Mesenchymal stem cell (in vitro differentiated cells and primary cell): ENCODE measurements at regions not wholly inside any gene's neighbourhood (a gene's known extent, or its start where the extent isn't known, plus 50 kb on each side); places are given as distances from the start of the nearest gene placed in this dataset. TPM values are rescaled to one million over a fixed set of nuclear protein-coding genes. Genes with fewer than 3 reads are reported as not detected.
"Not testable (repeated sequence)": the region's sequence is repeated elsewhere in the genome, so short reads cannot be mapped to it uniquely, and the experiment has no call there.

Source experiments
- DNase-seq: peaks from one replicate; pipeline ENCODE4 v3.0.0-alpha.2; 2013
- H2AFZ ChIP-seq: one replicate; pipeline ENCODE4 v1.6.1; 2013; ENCODE audit warnings: low read depth, mild to moderate bottlenecking, control low read depth, inconsistent platforms, low read length, moderate library complexity
- H2AK5ac ChIP-seq: 2 replicates; pipeline ENCODE4 v1.6.1; 2013; ENCODE audit warnings: low read length, moderate library complexity, mild to moderate bottlenecking, inconsistent platforms; ENCODE audit not compliant: severe bottlenecking
- H2BK120ac ChIP-seq: one replicate; pipeline ENCODE4 v1.6.1; 2013; ENCODE audit warnings: low read depth, mild to moderate bottlenecking, inconsistent platforms, low read length, moderate library complexity
- H2BK12ac ChIP-seq, 2 experiments: one replicate each; pipeline ENCODE4 v1.6.1; 2013; ENCODE audit warnings: inconsistent platforms in 2 of 2, low read length in 2 of 2, mild to moderate bottlenecking in 2 of 2, moderate library complexity in 2 of 2, control low read depth in 1 of 2
- H2BK15ac ChIP-seq: one replicate; pipeline ENCODE4 v1.6.1; 2013; ENCODE audit warnings: mild to moderate bottlenecking, low read depth, inconsistent platforms; ENCODE audit not compliant: poor library complexity, severe bottlenecking
- H2BK5ac ChIP-seq: 2 replicates; pipeline ENCODE4 v1.6.1; 2013; ENCODE audit warnings: low read depth, mild to moderate bottlenecking, low read length, control low read depth, inconsistent platforms; ENCODE audit not compliant: poor library complexity, severe bottlenecking
- H3K14ac ChIP-seq, 2 experiments: one replicate each; pipeline ENCODE4 v1.6.1; 2013; ENCODE audit warnings: inconsistent platforms in 2 of 2, low read length in 2 of 2, control low read depth in 1 of 2, mild to moderate bottlenecking in 1 of 2, moderate library complexity in 1 of 2
- H3K18ac ChIP-seq, 2 experiments: one replicate each; pipeline ENCODE4 v1.6.1; 2013; ENCODE audit warnings: inconsistent platforms in 2 of 2, low read length in 2 of 2, control low read depth in 1 of 2, low read depth in 1 of 2, mild to moderate bottlenecking in 1 of 2
- H3K23ac ChIP-seq, 2 experiments: one replicate each; pipeline ENCODE4 v1.6.1; 2013; ENCODE audit warnings: inconsistent platforms in 2 of 2, low read length in 2 of 2, mild to moderate bottlenecking in 2 of 2, moderate library complexity in 2 of 2, control low read depth in 1 of 2
- H3K27ac ChIP-seq: 2 replicates; pipeline ENCODE4 v1.5.1; 2013; ENCODE audit warnings: mild to moderate bottlenecking, moderate library complexity, low read length, control low read depth, inconsistent platforms; ENCODE audit not compliant: poor library complexity, severe bottlenecking
- H3K27me3 ChIP-seq, 2 experiments: 2 replicates each; pipeline versions ENCODE4 v1.6.1 to v1.7.0; 2013; ENCODE audit warnings: low read length in 2 of 2, mild to moderate bottlenecking in 2 of 2, moderate library complexity in 2 of 2, control low read depth in 1 of 2, inconsistent platforms in 1 of 2; ENCODE audit not compliant: control insufficient read depth in 1 of 2, insufficient read depth in 1 of 2
- H3K36me3 ChIP-seq, 2 experiments: 2 replicates each; pipeline versions ENCODE4 v1.6.1 to v1.7.0; 2013; ENCODE audit warnings: low read length in 2 of 2, control low read depth in 1 of 2, inconsistent platforms in 1 of 2, low read depth in 1 of 2, mild to moderate bottlenecking in 1 of 2; ENCODE audit not compliant: insufficient read depth in 2 of 2, control insufficient read depth in 1 of 2
- H3K4ac ChIP-seq, 2 experiments: one replicate each; pipeline ENCODE4 v1.6.1; 2013; ENCODE audit warnings: inconsistent platforms in 2 of 2, low read length in 2 of 2, mild to moderate bottlenecking in 2 of 2, moderate library complexity in 2 of 2, control low read depth in 1 of 2, low read depth in 1 of 2
- H3K4me1 ChIP-seq: 2 replicates; pipeline ENCODE4 v1.6.1; 2013; ENCODE audit warnings: low read depth, low read length, control low read depth; ENCODE audit not compliant: control insufficient read depth, insufficient read depth
- H3K4me2 ChIP-seq: 2 replicates; pipeline ENCODE4 v1.6.1; 2013; ENCODE audit warnings: low read length, mild to moderate bottlenecking, inconsistent platforms; ENCODE audit not compliant: poor library complexity, severe bottlenecking
- H3K4me3 ChIP-seq, 2 experiments: 2 replicates each; pipeline versions ENCODE4 v1.5.1 to v1.7.0; 2013; ENCODE audit warnings: low read length in 2 of 2, mild to moderate bottlenecking in 2 of 2, control low read depth in 1 of 2, low read depth in 1 of 2; ENCODE audit not compliant: insufficient read depth in 1 of 2
- H3K79me1 ChIP-seq: replicated peaks from 2 replicates; pipeline ENCODE4 v1.6.1; 2013; ENCODE audit warnings: mild to moderate bottlenecking, control low read depth, low read length, inconsistent platforms; ENCODE audit not compliant: poor library complexity, severe bottlenecking
- H3K9ac ChIP-seq: 2 replicates; pipeline ENCODE4 v1.7.0; 2013; ENCODE audit warnings: mild to moderate bottlenecking, low read length, moderate library complexity
- H3K9me3 ChIP-seq: 2 replicates; pipeline ENCODE4 v1.7.0; 2013; ENCODE audit warnings: mild to moderate bottlenecking, low read length; ENCODE audit not compliant: control insufficient read depth
- H4K8ac ChIP-seq: one replicate; pipeline ENCODE4 v1.6.1; 2013; ENCODE audit warnings: inconsistent platforms, mild to moderate bottlenecking, low read length, moderate library complexity
- H4K91ac ChIP-seq: one replicate; pipeline ENCODE4 v1.6.1; 2013; ENCODE audit warnings: mild to moderate bottlenecking, low read length, inconsistent platforms
- WGBS: methylation state at CpG from one replicate; pipeline ENCODE4 v1.1.7; 2013; ENCODE audit warnings: mixed read lengths; 5-methylcytosine and 5-hydroxymethylcytosine counted together
- small RNA-seq: library from polyadenylated mRNA; stranded (forward); fragments of <200 nt; extraction: miRNeasy Mini kit (QIAGEN cat#:217004); gene quantifications from one replicate; pipeline ENCODE3, GENCODE V24; 2013; ENCODE audit warnings: low read depth

DNA sequence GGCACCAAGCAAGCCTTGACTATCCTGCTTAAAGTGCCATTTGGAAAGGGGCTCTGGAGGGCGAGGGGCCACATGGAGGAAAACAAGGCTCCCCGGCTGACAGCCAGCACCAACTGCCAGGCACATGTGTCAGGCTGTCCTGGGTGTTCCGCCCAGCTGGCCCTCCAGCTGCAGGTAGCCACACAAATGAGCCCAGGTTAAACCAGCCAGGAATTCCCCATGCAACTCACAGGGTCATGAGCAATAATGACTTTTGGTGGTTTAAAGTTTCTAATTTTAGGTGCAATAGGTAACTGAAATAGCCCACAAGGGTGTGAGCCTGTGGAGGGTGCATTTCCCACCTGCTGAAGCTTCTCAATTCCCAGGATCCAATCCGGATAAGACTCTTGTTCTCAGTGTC lies 58.9 kb upstream of the EEF2KMT start:
- not testable (repeated sequence) for H3K36me3 ChIP-seq, H2BK12ac ChIP-seq, H3K4me2 ChIP-seq, H2BK120ac ChIP-seq, H3K9ac ChIP-seq, H4K91ac ChIP-seq, H3K27ac ChIP-seq, H3K14ac ChIP-seq, H2AK5ac ChIP-seq, H3K4me3 ChIP-seq, H3K4me1 ChIP-seq, H3K9me3 ChIP-seq, H3K18ac ChIP-seq, H2BK15ac ChIP-seq, H3K23ac ChIP-seq, H3K4ac ChIP-seq, H2AFZ ChIP-seq, DNase-seq, H4K8ac ChIP-seq, H3K79me1 ChIP-seq, H2BK5ac ChIP-seq, H3K27me3 ChIP-seq
- 74% methylated on average over 3 of the region's 4 CpGs for whole genome bisulfite sequencing

DNA sequence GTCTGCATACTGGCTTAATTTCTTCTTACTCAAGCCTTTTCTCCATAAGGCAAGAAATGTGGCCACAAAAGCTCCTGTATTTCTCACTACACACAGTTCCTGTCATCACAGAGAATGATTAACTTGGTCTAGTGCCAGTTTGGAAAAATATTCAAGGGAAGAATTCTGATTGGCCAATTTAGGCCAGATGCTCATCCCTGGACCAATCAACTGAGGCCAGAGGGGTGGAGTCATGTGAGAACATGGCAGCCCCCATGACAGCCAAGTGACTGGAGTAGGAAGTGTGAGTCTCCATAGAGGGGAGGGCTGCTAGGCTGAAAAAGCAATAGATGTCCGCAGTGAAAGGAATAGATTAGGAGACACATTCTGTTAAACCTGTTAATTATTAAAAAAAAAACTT lies 56.4 kb upstream of the EEF2KMT start:
- H3K4me1 ChIP-seq, DNase-seq, H3K14ac ChIP-seq, H2BK12ac ChIP-seq, H2BK120ac ChIP-seq, H3K27me3 ChIP-seq, H3K4me3 ChIP-seq, H4K91ac ChIP-seq, H3K36me3 ChIP-seq, H3K4me2 ChIP-seq, H2AFZ ChIP-seq, H3K18ac ChIP-seq, H3K9ac ChIP-seq, H2BK5ac ChIP-seq, H3K4ac ChIP-seq, H3K9me3 ChIP-seq, H2BK15ac ChIP-seq, H4K8ac ChIP-seq, H2AK5ac ChIP-seq, H3K27ac ChIP-seq, H3K23ac ChIP-seq, H3K79me1 ChIP-seq: not testable (repeated sequence)
- no CpG with 5 or more reads among the region's 1 CpG for WGBS

DNA sequence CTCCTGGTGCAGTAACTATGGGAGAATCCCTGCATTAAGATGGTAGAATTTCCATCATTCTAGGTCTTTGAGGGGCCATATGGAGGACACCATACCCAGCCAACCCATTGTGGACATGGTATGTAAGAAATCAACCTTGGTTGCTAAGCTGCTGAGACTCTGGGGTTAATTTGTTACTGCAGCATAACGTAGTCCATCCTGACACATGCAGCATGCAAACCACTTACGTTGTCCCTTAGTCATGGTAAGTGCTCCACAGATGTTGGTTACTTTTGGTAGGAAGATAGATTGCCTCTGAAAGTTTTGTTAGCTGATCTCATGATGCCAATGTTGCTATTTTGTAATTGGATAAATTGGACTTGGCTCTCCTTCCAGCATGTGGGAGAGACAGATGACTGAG lies 53.8 kb upstream of the EEF2KMT start:
- 76% methylated on average over 2 of the region's 2 CpGs for WGBS
- not testable (repeated sequence) for H3K23ac ChIP-seq, H3K27ac ChIP-seq, H2BK12ac ChIP-seq, H3K4me1 ChIP-seq, H3K4ac ChIP-seq, H2AK5ac ChIP-seq, H4K8ac ChIP-seq, H3K18ac ChIP-seq, H3K14ac ChIP-seq, H2BK5ac ChIP-seq, H3K79me1 ChIP-seq, H3K36me3 ChIP-seq, H3K27me3 ChIP-seq, H2AFZ ChIP-seq, H3K4me2 ChIP-seq, DNase-seq, H4K91ac ChIP-seq, H3K4me3 ChIP-seq, H3K9me3 ChIP-seq, H2BK15ac ChIP-seq, H3K9ac ChIP-seq, H2BK120ac ChIP-seq

Small RNA genes in the stretch of these regions (small RNA-seq; reads per million reads assigned to genes)
- gene AC007012.1 (not detected), gene MIR8065 (not detected), gene RNU6-328P (not detected), gene RNU6-457P (not detected), gene RNU7-99P (not detected), gene SNRPCP20 (not detected)
